PC-3 (cell line): ENCODE measurements at regions not wholly inside any gene's neighbourhood (a gene's known extent, or its start where the extent isn't known, plus 50 kb on each side); places are given as distances from the start of the nearest gene placed in this dataset.

Source experiments
- ATAC-seq: fragments of 200-7000 bp; cut with Tn5 transposase; 2 replicates; pipeline ENCODE4 v1.9.1; 2020; ENCODE audit warnings: mild to moderate bottlenecking, moderate library complexity
- BruUV-seq: library from RNA; stranded (reverse); fragments of 400-500 nt; replicated peaks from 2 replicates; lab custom pipeline; 2021; lab: Mats Ljungman, UMichigan
- CTCF ChIA-PET: fragments of 300-600 bp; sonication (Branson Sonifier 250); formaldehyde crosslinking; loops from one replicate; lab custom pipeline; 2022; ENCODE audit warnings: antibody characterized with exemption; lab: Charles Lee
- POLR2A ChIA-PET: fragments of 300-600 bp; sonication (Branson Sonifier 250); formaldehyde crosslinking; loops from one replicate; lab custom pipeline; 2022; ENCODE audit warnings: antibody characterized with exemption; ENCODE audit not compliant: unreplicated experiment; lab: Charles Lee
- DNase-seq: peaks from one replicate; pipeline ENCODE4 v3.0.0-alpha.2; 2015
- H2AFZ ChIP-seq: fragments of 300-600 bp; sonication (generic); 2 replicates; pipeline ENCODE4 v1.6.0; 2016; ENCODE audit warnings: antibody characterized with exemption, low read length
- H3F3A ChIP-seq: fragments of 300-600 bp; sonication (generic); one replicate; pipeline ENCODE4 v1.6.0; 2017; ENCODE audit warnings: antibody characterized with exemption, low read length, control low read depth, mild to moderate bottlenecking; ENCODE audit not compliant: unreplicated experiment
- H3K27ac ChIP-seq: fragments of 300-600 bp; sonication (generic); 2 replicates; pipeline ENCODE4 v1.5.1; 2016; ENCODE audit warnings: mild to moderate bottlenecking, low read length
- H3K27me3 ChIP-seq: fragments of 300-600 bp; sonication (generic); 2 replicates; pipeline ENCODE4 v1.6.1; 2016; ENCODE audit warnings: low read length, mixed read lengths
- H3K36me3 ChIP-seq: fragments of 300-600 bp; sonication (generic); 2 replicates; pipeline ENCODE4 v1.6.1; 2016; ENCODE audit warnings: low read depth, mixed run types, low read length, mixed read lengths
- H3K4me1 ChIP-seq: fragments of 300-600 bp; sonication (generic); 2 replicates; pipeline ENCODE4 v1.5.1; 2016; ENCODE audit warnings: low read length; ENCODE audit not compliant: insufficient read depth
- H3K4me2 ChIP-seq: fragments of 300-600 bp; sonication (generic); 2 replicates; pipeline ENCODE4 v1.6.0; 2016; ENCODE audit warnings: low read length
- H3K4me3 ChIP-seq: fragments of 300-600 bp; sonication (generic); 2 replicates; pipeline ENCODE4 v1.5.1; 2016; ENCODE audit warnings: mild to moderate bottlenecking, low read length, mixed read lengths
- H3K79me2 ChIP-seq: fragments of 300-600 bp; sonication (generic); 2 replicates; pipeline ENCODE4 v1.6.1; 2017; ENCODE audit warnings: low read length, mixed read lengths
- H3K9ac ChIP-seq: fragments of 300-600 bp; sonication (generic); 2 replicates; pipeline ENCODE4 v1.6.0; 2016; ENCODE audit warnings: mild to moderate bottlenecking, low read length
- H3K9me2 ChIP-seq: fragments of 300-600 bp; sonication (generic); replicated peaks from 2 replicates; pipeline ENCODE4 v1.6.1; 2016; ENCODE audit warnings: mixed run types, low read length, mixed read lengths
- H3K9me3 ChIP-seq: fragments of 300-600 bp; sonication (generic); 2 replicates; pipeline ENCODE4 v1.6.1; 2016; ENCODE audit warnings: low read length, mixed read lengths
- H4K20me1 ChIP-seq: fragments of 300-600 bp; sonication (generic); 2 replicates; pipeline ENCODE4 v1.6.1; 2016; ENCODE audit warnings: low read length, mixed read lengths
- CTCF ChIP-seq: fragments of 300-600 bp; sonication (generic); conservative IDR thresholded peaks from 2 replicates; pipeline ENCODE4 v1.5.1; 2017; ENCODE audit warnings: antibody characterized with exemption, low read depth, mild to moderate bottlenecking, low read length
- EZH2 ChIP-seq: fragments of 300-600 bp; sonication (generic); IDR thresholded peaks from one replicate; pipeline ENCODE4 v1.6.1; 2017; ENCODE audit warnings: antibody characterized with exemption, mild to moderate bottlenecking, low read length; ENCODE audit not compliant: unreplicated experiment
- EZH2phosphoT487 ChIP-seq: fragments of 300-600 bp; sonication (generic); IDR thresholded peaks from 2 replicates; pipeline ENCODE4 v1.6.1; 2018; ENCODE audit warnings: mild to moderate bottlenecking, antibody characterized with exemption, low read length, borderline replicate concordance
- intact Hi-C: fragments of 100-400 bp; cut with micrococcal nuclease; formaldehyde crosslinking; loops from 2 replicates; pipeline ENCODE4 v1.9.0; 2023

GRCh38 chr12:16939871-16940306 is 333.9 kb upstream of the LMO3 start:
- Histone ChIP-seq H3F3A (no peaks in the 10 kb centered on the region), H3K27me3 (no peaks in the 10 kb centered on the region), H3K36me3 (no peaks in the 10 kb centered on the region), H3K4me2 (no peak overlapping the region), H3K4me3 (no peak overlapping the region), H3K9ac (no peak overlapping the region), H2AFZ (peak overlapping the region; percentile 15; the same call in 1 of the 2 replicates), H3K79me2 (no peaks in the 10 kb centered on the region), H3K27ac (no peak overlapping the region), H3K9me3 (no peaks in the 10 kb centered on the region), H3K9me2 (no peaks in the 10 kb centered on the region), H3K4me1 (no peaks in the 10 kb centered on the region), H4K20me1 (no peaks in the 10 kb centered on the region)
- no TSS peak for BruUV-seq
- intact Hi-C loops = loop anchor here (2.0 to 5.0 kb wide), 2 partner anchors 77 to 649 kb away; no protein-coding TSS in a partner anchor
- ATAC-seq (peak; percentile 65), DNase-seq (peak; percentile 81)
- POLR2A ChIA-PET = no interaction called here
- TF ChIP-seq CTCF = peak; percentile 96
- no peak for TF ChIP-seq EZH2
- no peak for TF ChIP-seq EZH2phosphoT487
- CTCF ChIA-PET = interaction anchor here (0.6 kb wide), 1 partner anchor 558 kb away, joined by 3 read pairs; no protein-coding TSS in a partner anchor

- intact Hi-C loops = no loop called here
- Histone ChIP-seq H3K79me2 (no peaks in the 10 kb centered on the region), H2AFZ (no peak overlapping the region), H3K4me3 (no peak overlapping the region), H3F3A (no peaks in the 10 kb centered on the region), H4K20me1 (no peaks in the 10 kb centered on the region), H3K36me3 (no peaks in the 10 kb centered on the region), H3K27me3 (no peaks in the 10 kb centered on the region), H3K9me3 (no peaks in the 10 kb centered on the region), H3K4me2 (no peak overlapping the region), H3K27ac (no peak overlapping the region), H3K9me2 (no peaks in the 10 kb centered on the region), H3K4me1 (no peaks in the 10 kb centered on the region), H3K9ac (no peak overlapping the region)
- ATAC-seq = no peak
- ChIA-PET CTCF (no interaction called here), POLR2A (no interaction called here)
- no TSS peak for BruUV-seq
- TF ChIP-seq EZH2phosphoT487 = no peak
- TF ChIP-seq EZH2 = no peak
- TF ChIP-seq CTCF = no peak
- DNase-seq = no peak
Observed at GRCh38 chr12:16927259-16927658, 321.3 kb upstream of the LMO3 start.

- ChIA-PET CTCF (no interaction called here), POLR2A (no interaction called here)
- H3K4me2 ChIP-seq = no peak overlapping the region
- H3K9me2 ChIP-seq = no peaks in the 10 kb centered on the region
- no peak overlapping the region for H3K9ac ChIP-seq
- intact Hi-C loops = no loop called here
- H3K79me2 ChIP-seq = no peaks in the 10 kb centered on the region
- BruUV-seq = no TSS peak
- H4K20me1 ChIP-seq = no peaks in the 10 kb centered on the region
- no peaks in the 10 kb centered on the region for H3F3A ChIP-seq
- H3K9me3 ChIP-seq = no peaks in the 10 kb centered on the region
- H3K27me3 ChIP-seq = no peaks in the 10 kb centered on the region
- no peak overlapping the region for H3K4me3 ChIP-seq
- no peaks in the 10 kb centered on the region for H3K36me3 ChIP-seq
- H3K4me1 ChIP-seq = no peaks in the 10 kb centered on the region
- no peak overlapping the region for H2AFZ ChIP-seq
- TF ChIP-seq EZH2 (no peak), CTCF (no peak), EZH2phosphoT487 (no peak)
- peak; percentile 2 for DNase-seq
- H3K27ac ChIP-seq = no peak overlapping the region
- no peak for ATAC-seq
Observed at GRCh38 chr12:16920451-16920850, 314.5 kb upstream of the LMO3 start.
